ENCODE measurements at regions not wholly inside any gene's neighbourhood (a gene's known extent, or its start where the extent isn't known, plus 50 kb on each side); places are given as distances from the start of the nearest gene placed in this dataset.
"Not testable (repeated sequence)": the region's sequence is repeated elsewhere in the genome, so short reads cannot be mapped to it uniquely, and the experiment has no call there.

DNA sequence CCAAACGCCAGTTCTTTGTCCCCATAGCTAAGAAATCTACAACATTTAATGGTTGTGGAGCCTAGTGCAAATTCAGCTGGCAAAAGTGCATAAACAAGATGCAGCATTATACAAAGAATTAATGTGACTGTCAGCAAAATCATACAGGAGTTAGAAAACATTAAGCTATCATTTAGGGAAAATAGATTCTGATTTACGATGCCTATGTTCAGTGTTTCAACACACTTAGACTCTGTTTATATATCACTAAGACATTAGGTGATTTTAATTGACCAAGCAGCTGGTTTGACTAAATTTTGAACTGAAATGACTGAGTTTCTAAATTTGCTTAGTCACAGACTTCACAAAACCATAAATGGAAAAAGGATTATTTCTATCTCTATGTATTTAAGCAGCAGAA, 1076.8 kb downstream of the TBL1XR1 start:
- no peak overlapping the region for H3K27ac ChIP-seq
- WGBS, 2 donors: 41 to 49% methylated on average over 2 of the region's 2 CpGs
- no peak for DNase-seq
- FAIRE-seq: no peak
- H3K36me3 ChIP-seq: no peaks in the 10 kb centered on the region
- H3K27me3 ChIP-seq: no peaks in the 10 kb centered on the region
- TF ChIP-seq, protein P1, sequence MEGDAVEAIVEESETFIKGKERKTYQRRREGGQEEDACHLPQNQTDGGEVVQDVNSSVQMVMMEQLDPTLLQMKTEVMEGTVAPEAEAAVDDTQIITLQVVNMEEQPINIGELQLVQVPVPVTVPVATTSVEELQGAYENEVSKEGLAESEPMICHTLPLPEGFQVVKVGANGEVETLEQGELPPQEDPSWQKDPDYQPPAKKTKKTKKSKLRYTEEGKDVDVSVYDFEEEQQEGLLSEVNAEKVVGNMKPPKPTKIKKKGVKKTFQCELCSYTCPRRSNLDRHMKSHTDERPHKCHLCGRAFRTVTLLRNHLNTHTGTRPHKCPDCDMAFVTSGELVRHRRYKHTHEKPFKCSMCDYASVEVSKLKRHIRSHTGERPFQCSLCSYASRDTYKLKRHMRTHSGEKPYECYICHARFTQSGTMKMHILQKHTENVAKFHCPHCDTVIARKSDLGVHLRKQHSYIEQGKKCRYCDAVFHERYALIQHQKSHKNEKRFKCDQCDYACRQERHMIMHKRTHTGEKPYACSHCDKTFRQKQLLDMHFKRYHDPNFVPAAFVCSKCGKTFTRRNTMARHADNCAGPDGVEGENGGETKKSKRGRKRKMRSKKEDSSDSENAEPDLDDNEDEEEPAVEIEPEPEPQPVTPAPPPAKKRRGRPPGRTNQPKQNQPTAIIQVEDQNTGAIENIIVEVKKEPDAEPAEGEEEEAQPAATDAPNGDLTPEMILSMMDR (IDR thresholded peaks at IDR 0.05): no peak
- no peaks in the 10 kb centered on the region for H3K4me1 ChIP-seq
- H3K4me3 ChIP-seq: no peak overlapping the region
- intact Hi-C loops (cut with DNase I): no loop called here
- no peaks in the 10 kb centered on the region for H3K9me3 ChIP-seq
- no peak for ATAC-seq

DNA sequence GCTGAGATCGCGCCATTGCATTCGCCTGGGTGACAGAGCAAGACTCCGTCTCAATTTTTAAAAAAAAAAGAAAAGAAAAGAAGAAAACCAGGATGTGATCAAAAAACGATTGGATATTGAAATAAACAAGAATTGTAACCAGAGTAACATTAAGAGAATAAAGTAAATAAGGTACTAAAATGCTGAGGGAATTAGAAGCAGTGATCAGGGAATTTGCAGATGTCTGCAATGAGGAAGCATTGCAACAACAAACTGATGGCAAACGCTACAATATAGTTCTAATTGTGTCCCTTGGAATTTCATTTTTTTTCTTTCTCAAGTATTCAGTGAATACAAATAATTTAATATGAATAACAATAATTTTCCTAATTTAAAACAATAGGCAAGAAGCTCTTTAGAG, 1077.5 kb downstream of the TBL1XR1 start:
- Histone ChIP-seq H3K27me3 (no peaks in the 10 kb centered on the region), H3K9me3 (no peaks in the 10 kb centered on the region), H3K27ac (no peak overlapping the region), H3K4me1 (no peaks in the 10 kb centered on the region), H3K36me3 (no peaks in the 10 kb centered on the region), H3K4me3 (no peak overlapping the region)
- intact Hi-C loops (cut with DNase I): no loop called here
- FAIRE-seq: no peak
- WGBS, 2 donors: 72 to 82% methylated on average over 6 of the region's 6 CpGs
- no peak for ATAC-seq
- TF ChIP-seq, protein P1 (IDR thresholded peaks at IDR 0.05): no peak
- DNase-seq: no peak

DNA sequence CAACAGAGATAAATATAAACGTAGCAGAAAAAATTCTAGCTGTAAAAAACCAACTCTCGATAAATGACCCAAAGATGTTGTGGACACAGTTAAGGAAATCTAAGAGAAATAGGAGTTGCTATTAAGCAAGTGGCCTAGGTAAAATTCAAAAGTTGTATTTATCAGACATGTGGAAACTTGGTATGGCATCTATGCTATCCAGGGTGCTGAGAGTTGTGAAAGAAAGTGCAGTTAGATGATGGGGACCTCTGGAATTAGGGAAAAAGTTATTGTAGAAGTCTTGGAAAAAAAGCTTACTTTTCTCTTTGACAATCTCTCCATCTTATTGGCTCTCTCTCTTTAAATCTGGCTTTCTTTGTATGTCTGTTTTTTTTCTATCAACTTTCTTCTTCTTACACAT, 1090.9 kb downstream of the TBL1XR1 start:
- 62 to 64% methylated on average over 2 of the region's 2 CpGs for WGBS, 2 donors
- H3K27me3 ChIP-seq: no peaks in the 10 kb centered on the region
- no peak for ATAC-seq
- no peak for DNase-seq
- intact Hi-C loops (cut with DNase I): no loop called here
- no peaks in the 10 kb centered on the region for H3K4me1 ChIP-seq
- H3K4me3 ChIP-seq: no peak overlapping the region
- H3K9me3 ChIP-seq: no peaks in the 10 kb centered on the region
- FAIRE-seq: no peak
- H3K27ac ChIP-seq: no peak overlapping the region
- H3K36me3 ChIP-seq: no peaks in the 10 kb centered on the region
- TF ChIP-seq, protein P1 (IDR thresholded peaks at IDR 0.05): no peak

DNA sequence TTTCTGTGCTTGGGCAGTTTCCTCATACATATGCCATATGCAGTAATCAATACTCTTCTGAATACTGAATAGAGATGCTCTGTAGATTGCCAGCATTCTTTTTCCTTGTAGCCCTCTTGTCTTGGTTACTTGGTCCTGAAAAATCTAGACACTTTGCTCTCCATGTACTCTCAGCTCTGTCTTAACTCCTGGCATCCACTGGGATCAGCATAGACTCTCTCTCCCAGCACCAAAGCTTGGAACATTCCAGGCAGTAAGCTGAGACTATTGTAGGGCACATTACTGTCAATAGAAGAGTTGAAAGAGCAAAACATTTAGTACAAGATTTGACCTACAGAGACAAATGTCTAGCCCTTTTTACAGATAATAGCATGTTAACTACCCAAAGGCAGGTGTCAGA, 1100.3 kb downstream of the TBL1XR1 start:
- no peaks in the 10 kb centered on the region for H3K36me3 ChIP-seq
- no peaks in the 10 kb centered on the region for H3K27me3 ChIP-seq
- FAIRE-seq: no peak
- no peak overlapping the region for H3K4me3 ChIP-seq
- no peak for DNase-seq
- TF ChIP-seq, protein P1 (IDR thresholded peaks at IDR 0.05): no peak
- ATAC-seq: no peak
- H3K4me1 ChIP-seq: no peaks in the 10 kb centered on the region
- H3K27ac ChIP-seq: no peak overlapping the region
- intact Hi-C loops (cut with DNase I): no loop called here
- H3K9me3 ChIP-seq: no peaks in the 10 kb centered on the region

DNA sequence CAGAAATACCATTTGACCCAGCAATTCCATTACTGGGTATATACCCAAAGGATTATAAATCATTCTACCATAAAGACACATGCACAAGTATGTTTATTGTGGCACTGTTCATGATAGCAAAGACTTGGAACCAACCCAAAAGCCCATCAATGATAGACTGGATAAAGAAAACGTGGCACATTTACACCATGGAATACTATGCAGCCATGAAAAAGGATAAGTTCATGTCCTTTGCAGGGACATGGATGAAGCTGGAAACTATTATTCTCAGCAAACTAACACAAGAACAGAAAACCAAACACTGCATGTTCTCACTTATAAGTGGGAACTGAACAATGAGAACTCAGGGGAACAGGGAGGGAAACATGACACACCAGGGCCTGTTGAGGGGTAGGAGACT, 1103.4 kb downstream of the TBL1XR1 start:
- H3K4me3 ChIP-seq; FAIRE-seq; H3K27me3 ChIP-seq; H3K27ac ChIP-seq; H3K4me1 ChIP-seq; DNase-seq; H3K9me3 ChIP-seq; H3K36me3 ChIP-seq; ATAC-seq; intact Hi-C loops (cut with DNase I): not testable (repeated sequence)
- WGBS, 2 donors: 29 to 36% methylated on average over 1 of the region's 1 CpG

DNA sequence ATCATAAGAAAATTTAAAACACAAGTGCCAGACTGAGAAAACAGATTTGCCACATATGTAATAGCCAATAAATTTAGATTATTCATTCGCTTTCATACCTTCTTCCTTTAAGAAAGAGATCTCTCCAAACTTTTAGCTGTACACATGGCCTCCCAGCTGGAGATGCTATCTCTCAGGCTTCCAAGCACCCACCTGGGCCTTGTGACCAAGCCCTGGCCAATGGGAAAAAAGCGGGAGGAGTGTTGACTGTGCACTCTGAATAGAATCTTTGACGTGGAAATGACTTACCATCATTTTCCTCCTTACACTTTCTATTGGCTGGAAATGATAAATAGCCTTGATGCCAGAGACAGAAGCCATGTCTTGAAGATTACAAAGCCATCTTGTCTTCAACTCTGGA, 1106.6 kb downstream of the TBL1XR1 start:
- no peak for FAIRE-seq
- H3K36me3 ChIP-seq: no peaks in the 10 kb centered on the region
- 68 to 77% methylated on average over 3 of the region's 3 CpGs for WGBS, 2 donors
- intact Hi-C loops (cut with DNase I): no loop called here
- no peak overlapping the region for H3K4me3 ChIP-seq
- no peaks in the 10 kb centered on the region for H3K4me1 ChIP-seq
- TF ChIP-seq, protein P1 (IDR thresholded peaks at IDR 0.05): no peak
- no peak for DNase-seq
- H3K27ac ChIP-seq: no peak overlapping the region
- no peaks in the 10 kb centered on the region for H3K27me3 ChIP-seq
- H3K9me3 ChIP-seq: no peaks in the 10 kb centered on the region
- ATAC-seq: no peak
